Gastrocnemius medialis (tissue), 4 donors: ENCODE measurements at regions not wholly inside any gene's neighbourhood (a gene's known extent, or its start where the extent isn't known, plus 50 kb on each side); places are given as distances from the start of the nearest gene placed in this dataset.

Experiments used
- ATAC-seq, 2 donors: fragments of 150-250 bp; one replicate each; pipeline ENCODE4 v1.9.1; 2016
- DNase-seq, 2 donors: peaks; one replicate each; pipeline ENCODE4 v3.0.0-alpha.2; 2019
- H3K27ac ChIP-seq, 4 donors: fragments of 200-600 bp; sonication (generic); 1 replicate in 1 of 4; 2 replicates in 3 of 4; pipeline ENCODE4 v1.5.1; 2016 to 2018; ENCODE audit warnings: mild to moderate bottlenecking in 2 of 4, moderate library complexity in 1 of 4
- H3K27me3 ChIP-seq, 3 donors: fragments of 200-600 bp; sonication (generic) in 2 of 3; 1 replicate in 1 of 3; 2 replicates in 2 of 3; pipeline versions ENCODE4 v1.5.1 to v1.6.0; 2016 to 2019; ENCODE audit warnings: mild to moderate bottlenecking in 1 of 3, moderate library complexity in 1 of 3
- H3K36me3 ChIP-seq, 2 donors: fragments of 200-600 bp; sonication (generic) in 1 of 2; one replicate each; pipeline ENCODE4 v1.5.1; 2017 to 2018
- H3K4me1 ChIP-seq, 2 donors: fragments of 200-600 bp; sonication (generic) in 1 of 2; one replicate each; pipeline ENCODE4 v1.5.1; 2016 to 2017; ENCODE audit warnings: mild to moderate bottlenecking in 2 of 2
- H3K4me3 ChIP-seq, 4 donors: fragments of 200-600 bp; sonication (generic) in 3 of 4; 1 replicate in 1 of 4; 2 replicates in 3 of 4; pipeline ENCODE4 v1.5.1; 2016 to 2019; ENCODE audit warnings: mild to moderate bottlenecking in 2 of 4
- H3K9me3 ChIP-seq, 3 donors: fragments of 200-600 bp; sonication (generic) in 2 of 3; 1 replicate in 1 of 3; 2 replicates in 2 of 3; pipeline ENCODE4 v1.5.1; 2016 to 2019
- POLR2A ChIP-seq, 2 donors: fragments of 450-650 bp; IDR thresholded peaks; one replicate each; pipeline ENCODE4 v1.6.1; 2017; ENCODE audit warnings: antibody characterized with exemption in 2 of 2, mild to moderate bottlenecking in 2 of 2, moderate library complexity in 2 of 2
- in situ Hi-C, 4 donors: fragments of 200-750 bp; cut with MboI; loops; one replicate each; pipeline versions ENCODE4 v1.15.0 to v1.8.0; 2017; ENCODE audit warnings: low sequenced_read_pairs in 4 of 4
- intact Hi-C: fragments of 100-400 bp; cut with DNase I; formaldehyde crosslinking; loops from one replicate; pipeline ENCODE4 v1.15.1; 2023; ENCODE audit warnings: low total_unique reads
- TF ChIP-seq, protein P1 (sequence below), 5 experiments: fragments of 450-650 bp in 3 of 5; fragments of 200-600 bp in 2 of 5; sonication (generic) in 2 of 5; IDR thresholded peaks in 4 of 5; conservative IDR thresholded peaks in 1 of 5; 1 replicate in 4 of 5; 2 replicates in 1 of 5; pipeline ENCODE4 v1.5.1; 2016 to 2019; ENCODE audit warnings: antibody characterized with exemption in 5 of 5, mild to moderate bottlenecking in 3 of 5, moderate library complexity in 3 of 5

DNA sequence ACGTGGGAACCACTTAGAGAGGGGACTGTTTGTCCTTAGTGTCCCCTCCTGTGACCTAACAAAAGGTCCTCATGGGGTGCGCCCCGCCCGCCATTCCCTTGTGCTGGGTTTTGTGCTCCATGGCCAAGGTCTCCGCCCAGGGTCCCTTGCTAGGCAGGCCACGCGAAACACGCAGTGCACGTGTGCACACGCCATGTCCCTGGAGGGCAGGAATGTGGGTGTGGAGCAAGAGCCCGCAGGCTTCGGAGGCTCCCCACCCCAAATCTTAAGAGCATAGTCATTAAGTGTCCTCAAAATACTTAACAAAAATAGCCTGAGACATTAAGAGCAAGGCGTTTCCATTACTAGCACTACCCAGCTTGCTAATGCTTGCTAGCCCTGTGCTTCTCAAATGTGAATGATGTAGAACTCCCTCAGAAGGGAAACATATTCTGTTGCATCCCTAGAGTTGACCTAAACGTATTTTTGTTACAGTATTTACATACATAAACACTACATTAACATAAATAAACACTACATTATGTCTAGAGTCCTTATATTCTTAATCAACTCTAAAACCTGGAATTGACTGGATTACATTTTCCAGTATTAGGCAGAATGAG, 117.6 kb upstream of the APCDD1 start:
- DNase-seq: peak in 1 of 2 donors; percentile 41
- no peak overlapping the region for H3K27ac ChIP-seq

DNA sequence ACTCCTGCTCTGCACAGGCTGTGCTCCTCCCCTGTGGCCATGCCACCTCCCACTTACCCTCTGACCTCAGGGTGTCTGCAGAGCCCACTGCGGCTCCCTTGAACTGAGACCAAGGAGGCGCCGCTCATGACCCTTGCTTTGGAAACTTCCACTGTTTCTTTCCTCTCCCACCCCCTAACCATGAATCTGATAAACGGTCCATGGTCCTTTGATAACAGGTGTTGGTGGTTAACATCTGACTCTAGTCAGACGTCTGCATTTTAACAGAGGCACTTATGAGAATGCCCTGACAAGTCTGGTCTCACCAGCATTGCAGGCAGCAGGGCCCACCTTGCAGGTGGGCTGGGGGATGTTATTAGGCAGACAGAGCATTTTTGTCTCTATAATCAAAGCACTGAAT, 113.6 kb upstream of the APCDD1 start:
- no peak for ATAC-seq
- Histone ChIP-seq H3K4me3 (no peak overlapping the region), H3K36me3 (no peaks in the 10 kb centered on the region), H3K9me3 (no peaks in the 10 kb centered on the region), H3K4me1 (no peaks in the 10 kb centered on the region), H3K27ac (no peak overlapping the region), H3K27me3 (no peaks in the 10 kb centered on the region)
- DNase-seq: no peak
- in situ Hi-C loops: no loop called here
- TF ChIP-seq, protein P1, sequence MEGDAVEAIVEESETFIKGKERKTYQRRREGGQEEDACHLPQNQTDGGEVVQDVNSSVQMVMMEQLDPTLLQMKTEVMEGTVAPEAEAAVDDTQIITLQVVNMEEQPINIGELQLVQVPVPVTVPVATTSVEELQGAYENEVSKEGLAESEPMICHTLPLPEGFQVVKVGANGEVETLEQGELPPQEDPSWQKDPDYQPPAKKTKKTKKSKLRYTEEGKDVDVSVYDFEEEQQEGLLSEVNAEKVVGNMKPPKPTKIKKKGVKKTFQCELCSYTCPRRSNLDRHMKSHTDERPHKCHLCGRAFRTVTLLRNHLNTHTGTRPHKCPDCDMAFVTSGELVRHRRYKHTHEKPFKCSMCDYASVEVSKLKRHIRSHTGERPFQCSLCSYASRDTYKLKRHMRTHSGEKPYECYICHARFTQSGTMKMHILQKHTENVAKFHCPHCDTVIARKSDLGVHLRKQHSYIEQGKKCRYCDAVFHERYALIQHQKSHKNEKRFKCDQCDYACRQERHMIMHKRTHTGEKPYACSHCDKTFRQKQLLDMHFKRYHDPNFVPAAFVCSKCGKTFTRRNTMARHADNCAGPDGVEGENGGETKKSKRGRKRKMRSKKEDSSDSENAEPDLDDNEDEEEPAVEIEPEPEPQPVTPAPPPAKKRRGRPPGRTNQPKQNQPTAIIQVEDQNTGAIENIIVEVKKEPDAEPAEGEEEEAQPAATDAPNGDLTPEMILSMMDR (IDR thresholded peaks at IDR 0.05 in 4 of 5, conservative IDR thresholded peaks at IDR 0.05 in 1 of 5): no peak
- TF ChIP-seq POLR2A (IDR thresholded peaks at IDR 0.05): no peak
- intact Hi-C loops: no loop called here

More for the DNA sequence above, 117.6 kb upstream of the APCDD1 start:
- intact Hi-C loops: no loop called here
- Histone ChIP-seq H3K36me3 (no peaks in the 10 kb centered on the region), H3K4me1 (no peaks in the 10 kb centered on the region), H3K27me3 (no peaks in the 10 kb centered on the region), H3K4me3 (no peak overlapping the region), H3K9me3 (no peaks in the 10 kb centered on the region)
- ATAC-seq: no peak
- no peak for TF ChIP-seq POLR2A (IDR thresholded peaks at IDR 0.05)
- TF ChIP-seq, protein P1 (IDR thresholded peaks at IDR 0.05 in 4 of 5, conservative IDR thresholded peaks at IDR 0.05 in 1 of 5): no peak
- in situ Hi-C loops: no loop called here

DNA sequence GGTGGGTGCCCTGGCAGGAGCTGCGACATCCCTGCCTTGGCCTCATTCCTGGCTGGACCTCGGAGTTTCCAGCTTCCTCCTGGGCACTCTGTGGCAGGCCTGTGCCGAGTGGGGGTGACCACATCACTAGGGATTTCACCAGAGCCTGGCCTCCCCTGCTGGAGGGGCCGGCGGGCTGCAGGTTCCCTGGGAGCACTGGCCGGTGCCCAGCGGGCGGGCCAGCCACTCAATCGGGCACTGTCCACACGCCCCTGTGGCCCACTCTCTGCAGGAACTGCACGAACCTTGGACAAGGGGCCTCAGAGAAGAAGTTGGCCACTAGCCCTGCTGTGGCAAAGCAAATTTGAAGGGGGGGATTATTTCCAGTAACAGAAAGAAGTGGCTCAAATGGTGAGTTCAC, 110.7 kb upstream of the APCDD1 start:
- no peaks in the 10 kb centered on the region for H3K27me3 ChIP-seq
- intact Hi-C loops (no loop called here), in situ Hi-C loops (no loop called here)
- TF ChIP-seq POLR2A (IDR thresholded peaks at IDR 0.05): no peak
- TF ChIP-seq, protein P1 (IDR thresholded peaks at IDR 0.05 in 4 of 5, conservative IDR thresholded peaks at IDR 0.05 in 1 of 5): no peak
- no peak overlapping the region for H3K27ac ChIP-seq
- no peak overlapping the region for H3K4me3 ChIP-seq
- H3K4me1 ChIP-seq: no peaks in the 10 kb centered on the region
- ATAC-seq: no peak
- H3K36me3 ChIP-seq: no peaks in the 10 kb centered on the region
- H3K9me3 ChIP-seq: no peaks in the 10 kb centered on the region
- DNase-seq: no peak

DNA sequence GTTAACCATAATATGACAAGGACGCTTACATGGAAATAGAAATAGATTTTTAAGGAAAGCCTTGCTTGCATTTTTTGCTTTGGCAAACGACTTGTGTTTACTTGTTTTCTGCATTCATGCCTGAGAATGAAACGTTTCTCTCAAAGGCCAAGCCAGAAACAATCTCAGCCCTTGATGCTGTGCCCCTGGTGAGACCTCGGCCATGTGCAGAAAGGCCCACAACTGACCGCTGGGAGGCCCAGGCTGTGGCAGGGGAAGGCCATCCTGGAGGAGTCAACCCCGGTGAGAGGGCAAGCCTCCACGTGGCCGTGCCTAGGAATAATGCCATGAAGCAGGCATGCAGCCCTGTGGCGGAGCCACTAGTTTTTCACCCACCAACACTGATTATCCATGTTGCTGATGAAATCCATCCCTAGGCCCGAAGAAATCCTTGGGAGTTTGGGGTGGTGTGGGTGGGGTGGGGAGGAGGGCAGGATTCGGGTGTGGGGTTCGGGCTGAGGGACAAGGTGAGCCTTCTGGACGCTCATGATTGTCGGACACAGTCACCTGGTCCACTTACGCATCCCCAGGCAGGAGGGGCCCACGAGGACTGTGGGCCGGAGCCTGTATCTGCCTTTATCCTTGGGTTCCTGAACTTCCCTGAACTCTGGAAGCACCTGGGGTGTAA, 107.6 kb upstream of the APCDD1 start:
- Histone ChIP-seq H3K9me3 (no peaks in the 10 kb centered on the region), H3K4me3 (no peak overlapping the region), H3K27ac (no peak overlapping the region), H3K4me1 (no peaks in the 10 kb centered on the region), H3K27me3 (no peaks in the 10 kb centered on the region), H3K36me3 (no peaks in the 10 kb centered on the region)
- TF ChIP-seq, protein P1 (IDR thresholded peaks at IDR 0.05 in 4 of 5, conservative IDR thresholded peaks at IDR 0.05 in 1 of 5): no peak
- TF ChIP-seq POLR2A (IDR thresholded peaks at IDR 0.05): no peak
- intact Hi-C loops (no loop called here), in situ Hi-C loops (no loop called here)
- ATAC-seq: no peak
- DNase-seq: no peak
